C4-2B (cell line): ENCODE measurements at regions not wholly inside any gene's neighbourhood (a gene's known extent, or its start where the extent isn't known, plus 50 kb on each side); places are given as distances from the start of the nearest gene placed in this dataset.

Source experiments
- H3K27ac ChIP-seq: fragments of 450-650 bp; 2 replicates; pipeline ENCODE4 v1.5.1; 2017
- ZFX ChIP-seq: fragments of 450-650 bp; IDR thresholded peaks from 2 replicates; pipeline ENCODE4 v1.6.1; 2017
- TF ChIP-seq, protein P1 (sequence below): fragments of 450-650 bp; conservative IDR thresholded peaks from 2 replicates; pipeline ENCODE4 v1.5.1; 2017; ENCODE audit warnings: mild to moderate bottlenecking

DNA sequence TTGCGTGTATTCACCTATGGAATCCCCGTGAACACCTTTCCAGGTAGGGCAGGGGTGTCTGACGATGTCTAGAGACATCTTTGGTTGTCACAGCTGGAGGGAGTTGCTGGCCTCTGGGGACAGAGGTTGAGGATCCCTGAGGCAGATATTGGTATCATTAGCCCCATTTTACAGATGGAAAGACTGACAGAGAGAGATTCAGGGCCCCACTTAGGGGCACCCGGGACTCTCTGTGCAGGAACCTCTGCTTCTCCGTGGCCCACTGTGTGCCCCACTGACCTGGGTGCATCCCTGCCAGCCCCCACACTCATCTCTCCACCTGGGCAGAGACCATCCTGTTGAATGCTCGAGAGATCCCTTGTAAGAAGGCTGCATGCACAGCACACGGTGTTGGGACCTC, 111.2 kb downstream of the EDN3 start:
- H3K27ac ChIP-seq: no peak overlapping the region
- TF ChIP-seq, protein P1, sequence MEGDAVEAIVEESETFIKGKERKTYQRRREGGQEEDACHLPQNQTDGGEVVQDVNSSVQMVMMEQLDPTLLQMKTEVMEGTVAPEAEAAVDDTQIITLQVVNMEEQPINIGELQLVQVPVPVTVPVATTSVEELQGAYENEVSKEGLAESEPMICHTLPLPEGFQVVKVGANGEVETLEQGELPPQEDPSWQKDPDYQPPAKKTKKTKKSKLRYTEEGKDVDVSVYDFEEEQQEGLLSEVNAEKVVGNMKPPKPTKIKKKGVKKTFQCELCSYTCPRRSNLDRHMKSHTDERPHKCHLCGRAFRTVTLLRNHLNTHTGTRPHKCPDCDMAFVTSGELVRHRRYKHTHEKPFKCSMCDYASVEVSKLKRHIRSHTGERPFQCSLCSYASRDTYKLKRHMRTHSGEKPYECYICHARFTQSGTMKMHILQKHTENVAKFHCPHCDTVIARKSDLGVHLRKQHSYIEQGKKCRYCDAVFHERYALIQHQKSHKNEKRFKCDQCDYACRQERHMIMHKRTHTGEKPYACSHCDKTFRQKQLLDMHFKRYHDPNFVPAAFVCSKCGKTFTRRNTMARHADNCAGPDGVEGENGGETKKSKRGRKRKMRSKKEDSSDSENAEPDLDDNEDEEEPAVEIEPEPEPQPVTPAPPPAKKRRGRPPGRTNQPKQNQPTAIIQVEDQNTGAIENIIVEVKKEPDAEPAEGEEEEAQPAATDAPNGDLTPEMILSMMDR: no peak
- no peak for TF ChIP-seq ZFX

DNA sequence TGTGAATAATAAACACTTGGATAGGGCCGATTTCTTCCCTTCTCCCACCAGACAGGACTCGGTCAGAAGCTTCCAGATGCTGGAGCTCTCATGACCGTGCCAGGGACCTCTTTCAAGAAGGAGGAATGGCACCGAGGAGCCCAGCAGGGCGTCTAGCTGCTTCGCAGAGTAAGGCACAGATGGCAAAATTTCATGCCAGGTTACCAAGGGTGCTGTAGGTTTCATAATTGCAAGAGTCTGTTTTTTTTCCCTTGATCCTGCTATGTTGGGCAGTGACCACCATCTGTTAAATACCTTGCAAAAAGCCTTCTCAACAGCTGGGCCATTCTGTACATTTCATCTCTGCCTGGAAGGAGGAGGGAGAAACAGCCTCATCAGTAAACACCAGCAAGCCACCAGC, 111.8 kb downstream of the EDN3 start:
- no peak overlapping the region for H3K27ac ChIP-seq
- TF ChIP-seq, protein P1: no peak
- TF ChIP-seq ZFX: no peak

DNA sequence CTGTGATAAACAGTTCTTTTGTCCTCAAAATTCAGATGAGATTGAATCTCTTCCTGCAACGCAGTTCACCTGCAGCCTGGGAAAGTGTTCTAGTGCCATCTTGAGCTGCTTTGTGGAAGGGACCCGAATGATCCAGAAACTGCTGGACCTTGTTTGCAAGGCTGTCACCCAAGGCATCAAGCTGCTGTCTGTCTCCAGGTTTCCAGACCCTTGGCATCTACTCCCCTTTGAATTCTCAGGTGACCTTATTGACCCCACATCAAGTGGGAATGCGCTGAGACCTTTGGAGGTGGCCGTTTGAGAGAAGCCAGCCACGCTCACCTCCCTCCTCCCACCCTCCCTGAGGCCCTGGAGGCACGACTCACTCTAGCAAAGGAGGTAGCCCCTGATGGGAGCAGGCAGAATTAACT, 112.5 kb downstream of the EDN3 start:
- no peak overlapping the region for H3K27ac ChIP-seq
- TF ChIP-seq ZFX: no peak
- TF ChIP-seq, protein P1: peak; percentile 18

DNA sequence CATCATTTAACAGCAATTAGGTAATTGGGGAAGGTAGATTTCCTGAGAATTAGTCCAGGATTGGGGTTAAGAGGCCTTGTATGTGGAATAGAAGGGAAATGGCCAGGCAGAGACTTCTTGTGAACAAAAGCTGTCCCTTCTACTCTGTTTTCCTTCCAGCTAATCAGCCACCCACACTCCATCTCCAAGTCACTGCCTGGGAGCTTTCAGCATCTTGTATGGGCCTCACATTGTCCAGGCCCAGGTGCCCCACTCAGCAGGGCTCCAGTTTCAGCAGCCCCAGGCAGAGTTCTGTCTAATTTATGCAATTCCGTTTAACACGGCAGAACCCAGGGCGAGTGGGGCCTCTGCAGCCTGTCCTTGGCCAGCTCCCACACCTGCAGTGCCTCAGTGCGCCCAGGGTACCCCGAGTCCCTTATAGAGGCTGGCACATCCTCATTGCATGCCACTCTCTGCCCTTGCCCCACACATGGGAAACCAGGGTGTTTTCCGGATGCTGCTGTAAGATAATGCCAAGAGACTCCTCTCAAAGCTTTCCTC, 113.0 kb downstream of the EDN3 start:
- no peak for TF ChIP-seq ZFX
- TF ChIP-seq, protein P1: no peak
- H3K27ac ChIP-seq: no peak overlapping the region

DNA sequence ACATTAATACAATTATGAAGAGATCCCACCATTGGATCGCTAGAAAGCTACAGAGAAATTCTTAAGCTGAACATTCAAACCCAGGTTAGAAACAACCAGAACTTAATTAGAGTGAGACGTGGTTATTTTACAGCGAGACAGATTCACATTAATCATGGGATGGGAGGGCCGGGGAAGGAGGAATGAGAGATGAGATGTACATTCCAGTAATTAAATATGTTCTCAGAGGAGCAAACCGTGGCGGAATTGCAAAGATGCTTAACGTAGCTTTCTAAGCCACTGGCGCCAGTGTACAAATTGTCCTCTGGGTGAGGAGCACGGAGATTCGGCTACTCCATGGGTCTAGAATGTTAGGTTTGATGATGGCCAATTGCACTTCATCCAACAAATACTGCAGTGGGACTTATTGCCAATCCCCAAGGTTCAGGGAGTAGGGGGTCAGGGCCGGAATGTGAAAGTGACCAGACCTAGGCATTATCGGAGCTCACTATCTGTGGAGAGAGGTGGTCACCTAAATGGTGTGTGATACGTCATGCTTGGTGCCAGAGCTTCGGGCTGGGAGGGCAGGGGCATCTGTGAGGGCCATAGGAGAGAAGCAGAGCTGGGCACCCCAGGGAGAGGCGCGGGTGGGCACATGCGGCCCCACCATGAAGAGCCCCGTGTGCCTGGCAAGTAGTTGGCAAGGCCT, 114.7 kb downstream of the EDN3 start:
- no peak overlapping the region for H3K27ac ChIP-seq
- TF ChIP-seq, protein P1: no peak
- no peak for TF ChIP-seq ZFX

DNA sequence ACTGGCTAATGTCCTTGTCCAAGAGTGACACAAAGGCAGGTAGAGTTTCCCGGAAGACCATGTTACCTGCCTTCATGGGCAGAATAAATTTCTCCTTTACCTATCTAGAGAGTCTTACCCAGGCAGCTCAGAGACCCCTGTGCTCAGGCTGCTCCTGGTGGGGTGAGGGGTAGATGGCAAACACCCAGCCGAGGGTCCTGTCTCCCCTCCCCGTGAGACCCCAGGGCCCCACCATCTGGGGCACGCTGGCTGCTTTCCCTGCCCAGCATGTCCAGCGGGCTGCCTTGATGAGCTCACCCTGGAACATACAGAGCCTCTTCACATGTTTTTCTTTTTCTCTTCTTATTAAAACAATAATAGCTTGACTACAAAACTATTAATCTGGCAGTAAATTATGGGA, 116.5 kb downstream of the EDN3 start:
- TF ChIP-seq ZFX: no peak
- TF ChIP-seq, protein P1: no peak
- H3K27ac ChIP-seq: no peak overlapping the region

DNA sequence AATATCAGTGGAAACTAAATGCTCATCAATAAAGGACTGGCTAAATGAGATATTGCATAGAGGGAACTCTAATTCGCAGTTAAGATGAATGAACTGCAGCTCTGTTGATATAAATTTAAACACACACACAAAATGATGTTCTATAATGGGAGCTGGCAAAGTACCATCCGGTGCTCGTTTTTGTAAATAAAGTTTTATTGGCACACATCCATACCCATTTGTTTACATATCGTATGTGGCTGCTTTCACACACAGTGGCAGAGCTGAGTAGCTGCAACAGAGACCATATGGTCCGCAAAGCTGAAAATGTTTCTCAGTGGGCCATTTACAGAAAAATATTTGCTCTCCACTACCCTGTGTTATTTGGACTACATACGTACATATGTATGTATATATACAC, 120.7 kb downstream of the EDN3 start:
- no peak overlapping the region for H3K27ac ChIP-seq
- TF ChIP-seq, protein P1: no peak
- TF ChIP-seq ZFX: no peak
